ENCODE measurements at regions not wholly inside any gene's neighbourhood (a gene's known extent, or its start where the extent isn't known, plus 50 kb on each side); places are given as distances from the start of the nearest gene placed in this dataset.

DNA sequence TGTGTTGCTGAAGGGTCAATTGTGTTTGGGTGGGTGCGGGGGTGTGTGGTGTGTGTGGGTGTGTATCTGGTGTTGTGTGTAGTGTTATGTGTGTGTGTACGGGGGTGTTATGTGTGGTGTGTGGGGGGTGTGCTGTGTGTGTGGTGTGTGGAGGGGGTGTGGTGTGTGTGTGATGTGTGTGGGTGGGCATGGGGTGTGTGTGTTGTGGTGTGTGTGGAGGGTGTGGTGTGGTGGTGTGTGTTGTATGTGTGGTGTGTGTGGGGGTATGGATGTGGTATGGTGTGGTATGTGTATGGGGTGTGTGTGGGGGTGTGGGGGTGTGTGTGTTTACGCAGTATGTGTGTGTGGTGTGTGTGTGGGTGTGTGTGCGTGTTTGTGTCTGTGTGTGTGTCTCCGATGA lies 110.8 kb downstream of the ZNF22 start:
- Histone ChIP-seq H3K23ac (ENCODE audit: low read depth, low read length) (no peak overlapping the region), H4K8ac (ENCODE audit: low read depth in 2 of 2, low read length in 2 of 2) (no peak overlapping the region), H4K91ac (ENCODE audit: insufficient read depth, low read depth, low read length) (no peak overlapping the region), H2BK15ac (ENCODE audit: low read depth, low read length) (no peak overlapping the region), H2AK5ac (ENCODE audit: low read depth, low read length) (no peak overlapping the region), H3K4me1 (ENCODE audit: control insufficient read depth, insufficient read depth, low read length) (no peaks in the 10 kb centered on the region), H3K9ac (ENCODE audit: low read depth, low read length) (no peak overlapping the region), H2AFZ (replicated peaks; ENCODE audit: low read length, poor library complexity) (no peak overlapping the region), H4K20me1 (ENCODE audit: insufficient read depth, low read length) (no peaks in the 10 kb centered on the region), H2AK9ac (replicated peaks; ENCODE audit: low read depth, low read length, poor library complexity) (no peak overlapping the region), H3K79me1 (ENCODE audit: low read depth in 1 of 2, low read length in 2 of 2) (no peaks in the 10 kb centered on the region), H3K27ac (ENCODE audit: insufficient read depth, low read length) (no peak overlapping the region), H2BK5ac (ENCODE audit: low read depth, low read length, poor library complexity, severe bottlenecking) (peak overlapping the region; percentile 78), H3K4me2 (ENCODE audit: low read depth, low read length) (no peak overlapping the region), H3K4me3 (ENCODE audit: insufficient read depth, low read depth, low read length) (no peak overlapping the region), H3K56ac (ENCODE audit: extremely low read depth, insufficient read depth, low read length) (no peak overlapping the region), H3K9me1 (ENCODE audit: insufficient read depth, low read length) (no peaks in the 10 kb centered on the region), H3K4ac (ENCODE audit: low read depth, low read length) (no peak overlapping the region), H3K27me3 (ENCODE audit: control insufficient read depth, insufficient read depth, low read length) (no peaks in the 10 kb centered on the region), H3K14ac (replicated peaks; ENCODE audit: low read depth, low read length) (no peak overlapping the region), H3K36me3 (ENCODE audit: control insufficient read depth, insufficient read depth, low read length) (no peaks in the 10 kb centered on the region), H3K18ac (ENCODE audit: low read depth, low read length) (no peak overlapping the region), H2BK20ac (ENCODE audit: low read depth, low read length) (no peak overlapping the region), H4K5ac (ENCODE audit: low read depth, low read length) (no peak overlapping the region), H2BK120ac (ENCODE audit: low read depth, low read length) (no peak overlapping the region), H3K9me3 (ENCODE audit: control insufficient read depth, insufficient read depth, low read length) (no peaks in the 10 kb centered on the region)
- DNase-seq (no peak), ATAC-seq (ENCODE audit: low read depth) (no peak)
- in situ Hi-C loops (cut with MboI; ENCODE audit: low sequenced_read_pairs) (no loop called here), intact Hi-C loops (cut with micrococcal nuclease) (no loop called here), dilution Hi-C loops (cut with HindIII; ENCODE audit: low sequenced_read_pairs, unreplicated experiment) (no loop called here)
- no TSS peak for BruUV-seq (replicated peaks)
- TF ChIP-seq MXI1 (IDR thresholded peaks at IDR 0.05; ENCODE audit: borderline replicate concordance, low read depth, low read length) (no peak), RFX5 (IDR thresholded peaks at IDR 0.05; ENCODE audit: low read depth, low read length) (no peak), FOS (IDR thresholded peaks at IDR 0.05; ENCODE audit: low read depth, low read length) (no peak), SMC3 (IDR thresholded peaks at IDR 0.05; ENCODE audit: low read depth, low read length) (no peak), CHD1 (IDR thresholded peaks at IDR 0.05; ENCODE audit: low read depth, low read length) (no peak), CEBPB (IDR thresholded peaks at IDR 0.05; ENCODE audit: low read depth, low read length) (no peak), POLR2A (IDR thresholded peaks at IDR 0.05; ENCODE audit: low read depth, low read length) (no peak), MAZ (IDR thresholded peaks at IDR 0.05; ENCODE audit: borderline replicate concordance, low read depth, low read length) (no peak), BHLHE40 (IDR thresholded peaks at IDR 0.05; ENCODE audit: low read depth, low read length) (no peak), RCOR1 (IDR thresholded peaks at IDR 0.05; ENCODE audit: insufficient replicate concordance, low read length) (no peak), NFE2L2 (IDR thresholded peaks at IDR 0.05; ENCODE audit: low read depth, low read length) (no peak), RAD21 (IDR thresholded peaks at IDR 0.05; ENCODE audit: low read length) (no peak), MAFK (IDR thresholded peaks at IDR 0.05; ENCODE audit: low read depth, low read length) (no peak)
- TF ChIP-seq, protein P1, sequence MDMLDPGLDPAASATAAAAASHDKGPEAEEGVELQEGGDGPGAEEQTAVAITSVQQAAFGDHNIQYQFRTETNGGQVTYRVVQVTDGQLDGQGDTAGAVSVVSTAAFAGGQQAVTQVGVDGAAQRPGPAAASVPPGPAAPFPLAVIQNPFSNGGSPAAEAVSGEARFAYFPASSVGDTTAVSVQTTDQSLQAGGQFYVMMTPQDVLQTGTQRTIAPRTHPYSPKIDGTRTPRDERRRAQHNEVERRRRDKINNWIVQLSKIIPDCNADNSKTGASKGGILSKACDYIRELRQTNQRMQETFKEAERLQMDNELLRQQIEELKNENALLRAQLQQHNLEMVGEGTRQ (IDR thresholded peaks at IDR 0.05; ENCODE audit: low read depth, low read length), result no peak
- TF ChIP-seq, protein P2, sequence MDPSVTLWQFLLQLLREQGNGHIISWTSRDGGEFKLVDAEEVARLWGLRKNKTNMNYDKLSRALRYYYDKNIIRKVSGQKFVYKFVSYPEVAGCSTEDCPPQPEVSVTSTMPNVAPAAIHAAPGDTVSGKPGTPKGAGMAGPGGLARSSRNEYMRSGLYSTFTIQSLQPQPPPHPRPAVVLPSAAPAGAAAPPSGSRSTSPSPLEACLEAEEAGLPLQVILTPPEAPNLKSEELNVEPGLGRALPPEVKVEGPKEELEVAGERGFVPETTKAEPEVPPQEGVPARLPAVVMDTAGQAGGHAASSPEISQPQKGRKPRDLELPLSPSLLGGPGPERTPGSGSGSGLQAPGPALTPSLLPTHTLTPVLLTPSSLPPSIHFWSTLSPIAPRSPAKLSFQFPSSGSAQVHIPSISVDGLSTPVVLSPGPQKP (IDR thresholded peaks at IDR 0.05; ENCODE audit: borderline replicate concordance, low read depth, low read length), result no peak
- TF ChIP-seq, protein P3, sequence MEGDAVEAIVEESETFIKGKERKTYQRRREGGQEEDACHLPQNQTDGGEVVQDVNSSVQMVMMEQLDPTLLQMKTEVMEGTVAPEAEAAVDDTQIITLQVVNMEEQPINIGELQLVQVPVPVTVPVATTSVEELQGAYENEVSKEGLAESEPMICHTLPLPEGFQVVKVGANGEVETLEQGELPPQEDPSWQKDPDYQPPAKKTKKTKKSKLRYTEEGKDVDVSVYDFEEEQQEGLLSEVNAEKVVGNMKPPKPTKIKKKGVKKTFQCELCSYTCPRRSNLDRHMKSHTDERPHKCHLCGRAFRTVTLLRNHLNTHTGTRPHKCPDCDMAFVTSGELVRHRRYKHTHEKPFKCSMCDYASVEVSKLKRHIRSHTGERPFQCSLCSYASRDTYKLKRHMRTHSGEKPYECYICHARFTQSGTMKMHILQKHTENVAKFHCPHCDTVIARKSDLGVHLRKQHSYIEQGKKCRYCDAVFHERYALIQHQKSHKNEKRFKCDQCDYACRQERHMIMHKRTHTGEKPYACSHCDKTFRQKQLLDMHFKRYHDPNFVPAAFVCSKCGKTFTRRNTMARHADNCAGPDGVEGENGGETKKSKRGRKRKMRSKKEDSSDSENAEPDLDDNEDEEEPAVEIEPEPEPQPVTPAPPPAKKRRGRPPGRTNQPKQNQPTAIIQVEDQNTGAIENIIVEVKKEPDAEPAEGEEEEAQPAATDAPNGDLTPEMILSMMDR (conservative IDR thresholded peaks at IDR 0.05; ENCODE audit: low read depth, low read length), result no peak
- CTCF ChIA-PET, result no interaction called here
- 92% methylated on average over 2 of the region's 5 CpGs; no CpG with 5 or more reads in 1 of the 2 experiments for WGBS, 2 experiments (ENCODE audit: extremely low coverage in 2 of 2, insufficient read length in 1 of 2)
- POLR2A ChIA-PET (ENCODE audit: unreplicated experiment), result no interaction called here
